CD14-positive monocyte (primary cell): ENCODE measurements at regions not wholly inside any gene's neighbourhood (a gene's known extent, or its start where the extent isn't known, plus 50 kb on each side); places are given as distances from the start of the nearest gene placed in this dataset.

Source experiments
- DNase-seq, 3 donors: peaks; one replicate each; pipeline ENCODE4 v3.0.0-alpha.2; 2011 to 2022
- H2AFZ ChIP-seq: 2 replicates; pipeline ENCODE4 v1.6.0; 2012; ENCODE audit warnings: mild to moderate bottlenecking, low read depth, low read length, inconsistent platforms; ENCODE audit not compliant: insufficient read depth, poor library complexity, severe bottlenecking
- H3K27ac ChIP-seq, 2 donors: 1 replicate in 1 of 2; 2 replicates in 1 of 2; pipeline ENCODE4 v1.5.1; 2012 to 2013; ENCODE audit warnings: low read length in 2 of 2, control low read depth in 1 of 2, inconsistent platforms in 1 of 2, low read depth in 1 of 2, mild to moderate bottlenecking in 1 of 2
- H3K27me3 ChIP-seq, 2 donors: one replicate each; pipeline versions ENCODE4 v1.6.0 to v1.6.1; 2011 to 2013; ENCODE audit warnings: low read length in 2 of 2; ENCODE audit not compliant: control insufficient read depth in 2 of 2, insufficient read depth in 2 of 2
- H3K36me3 ChIP-seq, 2 donors: replicated peaks in 1 of 2; 1 replicate in 1 of 2; 2 replicates in 1 of 2; pipeline versions ENCODE4 v1.5.1 to v1.6.1; 2012 to 2013; ENCODE audit warnings: low read length in 2 of 2, control low read depth in 1 of 2, inconsistent platforms in 1 of 2, mild to moderate bottlenecking in 1 of 2; ENCODE audit not compliant: insufficient read depth in 2 of 2, control insufficient read depth in 1 of 2
- H3K4me1 ChIP-seq, 2 donors: 1 replicate in 1 of 2; 2 replicates in 1 of 2; pipeline versions ENCODE4 v1.5.1 to v1.6.1; 2012 to 2013; ENCODE audit warnings: low read length in 2 of 2, control low read depth in 1 of 2, inconsistent platforms in 1 of 2, mild to moderate bottlenecking in 1 of 2, moderate library complexity in 1 of 2; ENCODE audit not compliant: insufficient read depth in 2 of 2, control insufficient read depth in 1 of 2
- H3K4me2 ChIP-seq: replicated peaks from 2 replicates; pipeline ENCODE3; 2012; ENCODE audit warnings: low read length, moderate library complexity, mild to moderate bottlenecking; ENCODE audit not compliant: poor library complexity, severe bottlenecking; ENCODE audit errors: extremely low read depth
- H3K4me3 ChIP-seq, 3 experiments: fragments of 200-600 bp in 1 of 3; sonication (generic) in 1 of 3; replicated peaks in 1 of 3; 1 replicate in 2 of 3; 2 replicates in 1 of 3; pipeline ENCODE4 v1.5.1; 2011 to 2013; ENCODE audit warnings: low read length in 3 of 3, mild to moderate bottlenecking in 3 of 3, control low read depth in 2 of 3, low read depth in 2 of 3, inconsistent platforms in 1 of 3, moderate library complexity in 1 of 3
- H3K79me2 ChIP-seq: 2 replicates; pipeline ENCODE4 v1.6.0; 2012; ENCODE audit warnings: mild to moderate bottlenecking, control low read depth, inconsistent platforms, low read length, moderate library complexity; ENCODE audit not compliant: insufficient read depth
- H3K9ac ChIP-seq: 2 replicates; pipeline ENCODE4 v1.6.0; 2017; ENCODE audit warnings: low read length, mild to moderate bottlenecking; ENCODE audit not compliant: insufficient read depth, poor library complexity, severe bottlenecking
- H3K9me3 ChIP-seq, 2 donors: replicated peaks in 1 of 2; 1 replicate in 1 of 2; 2 replicates in 1 of 2; pipeline versions ENCODE4 v1.5.1 to v1.6.1; 2012 to 2013; ENCODE audit warnings: low read length in 2 of 2, control low read depth in 1 of 2; ENCODE audit not compliant: control insufficient read depth in 1 of 2, insufficient read depth in 1 of 2
- H4K20me1 ChIP-seq: 2 replicates; pipeline ENCODE4 v1.6.0; 2012; ENCODE audit warnings: mild to moderate bottlenecking, low read length, control low read depth, moderate library complexity; ENCODE audit not compliant: insufficient read depth
- H3K27ac Mint-ChIP-seq, 7 donors: one replicate each; pipeline ENCODE4 v1.8.0; 2020; ENCODE audit warnings: mild to moderate bottlenecking in 7 of 7, mixed read lengths in 7 of 7, moderate library complexity in 6 of 7, inconsistent platforms in 2 of 7
- H3K27me3 Mint-ChIP-seq, 3 donors: one replicate each; pipeline ENCODE4 v1.8.0; 2021 to 2022; ENCODE audit warnings: low read depth in 3 of 3, mild to moderate bottlenecking in 3 of 3, mixed read lengths in 3 of 3, moderate library complexity in 3 of 3, inconsistent platforms in 1 of 3
- H3K36me3 Mint-ChIP-seq, 2 donors: one replicate each; pipeline ENCODE4 v1.8.0; 2020; ENCODE audit warnings: mixed read lengths in 2 of 2, inconsistent platforms in 1 of 2, mild to moderate bottlenecking in 1 of 2
- H3K4me1 Mint-ChIP-seq: one replicate; pipeline ENCODE4 v1.8.0; 2020; ENCODE audit warnings: mild to moderate bottlenecking, mixed read lengths
- H3K4me3 Mint-ChIP-seq, 2 donors: one replicate each; pipeline ENCODE4 v1.8.0; 2020; ENCODE audit warnings: mild to moderate bottlenecking in 2 of 2, mixed read lengths in 2 of 2, moderate library complexity in 1 of 2
- H3K9me3 Mint-ChIP-seq, 7 donors: one replicate each; pipeline ENCODE4 v1.8.0; 2020 to 2022; ENCODE audit warnings: mixed read lengths in 7 of 7, mild to moderate bottlenecking in 6 of 7, moderate library complexity in 6 of 7, inconsistent platforms in 2 of 7
- WGBS: methylation state at CpG from one replicate; pipeline ENCODE4 v1.1.5; 2013; ENCODE audit warnings: missing lambda C conversion rate; ENCODE audit not compliant: insufficient coverage; 5-methylcytosine and 5-hydroxymethylcytosine counted together
- intact Hi-C, 2 donors: fragments of 100-400 bp; cut with micrococcal nuclease; formaldehyde crosslinking; loops; one replicate each; pipeline versions ENCODE4 v1.15.0 to v1.15.1; 2023
- TF ChIP-seq, protein P1 (sequence below): fragments of 200-600 bp; IDR thresholded peaks from one replicate; pipeline ENCODE4 v1.8.0; 2022; ENCODE audit warnings: antibody characterized with exemption, mild to moderate bottlenecking

DNA sequence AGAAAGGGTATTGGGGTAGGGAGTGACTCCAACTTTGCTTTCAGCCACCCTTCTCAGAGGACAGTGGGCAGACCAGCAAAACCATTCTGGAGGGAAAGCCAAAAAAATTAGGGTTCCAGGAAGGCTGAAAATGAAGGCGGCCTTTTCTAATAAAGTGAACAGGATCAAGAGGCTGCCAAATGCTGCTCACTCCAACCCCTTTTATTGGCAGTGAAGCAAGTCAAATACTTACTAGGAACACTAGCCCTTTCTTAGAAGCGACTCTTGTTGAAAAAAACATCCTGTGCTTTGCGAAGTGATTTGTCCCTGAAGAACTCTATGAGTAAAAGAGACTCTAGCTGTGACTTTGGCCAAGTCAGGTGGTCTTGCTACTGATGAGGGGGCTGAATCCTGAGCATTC, 83.6 kb upstream of the CYP1B1 start:
- H3K79me2 ChIP-seq: no peaks in the 10 kb centered on the region
- Mint-ChIP-seq H3K36me3 (peaks cover 24 to 27% of the 10 kb centered on the region in 2 donors), H3K27ac (no peak overlapping the region), H3K9me3 (peaks cover 0 to 4% (median 0%) of the 10 kb centered on the region in 7 donors), H3K4me1 (peaks cover 25% of the 10 kb centered on the region), H3K4me3 (no peak overlapping the region), H3K27me3 (peaks cover 1 to 8% (median 2%) of the 10 kb centered on the region in 3 donors)
- peaks cover 11 to 13% of the 10 kb centered on the region in 2 donors for H3K4me1 ChIP-seq
- intact Hi-C loops: no loop called here
- no peaks in the 10 kb centered on the region for H3K9me3 ChIP-seq
- TF ChIP-seq, protein P1, sequence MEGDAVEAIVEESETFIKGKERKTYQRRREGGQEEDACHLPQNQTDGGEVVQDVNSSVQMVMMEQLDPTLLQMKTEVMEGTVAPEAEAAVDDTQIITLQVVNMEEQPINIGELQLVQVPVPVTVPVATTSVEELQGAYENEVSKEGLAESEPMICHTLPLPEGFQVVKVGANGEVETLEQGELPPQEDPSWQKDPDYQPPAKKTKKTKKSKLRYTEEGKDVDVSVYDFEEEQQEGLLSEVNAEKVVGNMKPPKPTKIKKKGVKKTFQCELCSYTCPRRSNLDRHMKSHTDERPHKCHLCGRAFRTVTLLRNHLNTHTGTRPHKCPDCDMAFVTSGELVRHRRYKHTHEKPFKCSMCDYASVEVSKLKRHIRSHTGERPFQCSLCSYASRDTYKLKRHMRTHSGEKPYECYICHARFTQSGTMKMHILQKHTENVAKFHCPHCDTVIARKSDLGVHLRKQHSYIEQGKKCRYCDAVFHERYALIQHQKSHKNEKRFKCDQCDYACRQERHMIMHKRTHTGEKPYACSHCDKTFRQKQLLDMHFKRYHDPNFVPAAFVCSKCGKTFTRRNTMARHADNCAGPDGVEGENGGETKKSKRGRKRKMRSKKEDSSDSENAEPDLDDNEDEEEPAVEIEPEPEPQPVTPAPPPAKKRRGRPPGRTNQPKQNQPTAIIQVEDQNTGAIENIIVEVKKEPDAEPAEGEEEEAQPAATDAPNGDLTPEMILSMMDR: no peak
- no peak overlapping the region for H3K4me3 ChIP-seq
- H3K36me3 ChIP-seq: no peaks in the 10 kb centered on the region
- H3K27ac ChIP-seq: no peak overlapping the region
- H3K27me3 ChIP-seq: no peaks in the 10 kb centered on the region
- no peak for DNase-seq
- no peak overlapping the region for H2AFZ ChIP-seq
- H3K4me2 ChIP-seq: no peak overlapping the region
- H4K20me1 ChIP-seq: no peaks in the 10 kb centered on the region
- no peak overlapping the region for H3K9ac ChIP-seq
- WGBS: 95% methylated on average over 3 of the region's 3 CpGs

DNA sequence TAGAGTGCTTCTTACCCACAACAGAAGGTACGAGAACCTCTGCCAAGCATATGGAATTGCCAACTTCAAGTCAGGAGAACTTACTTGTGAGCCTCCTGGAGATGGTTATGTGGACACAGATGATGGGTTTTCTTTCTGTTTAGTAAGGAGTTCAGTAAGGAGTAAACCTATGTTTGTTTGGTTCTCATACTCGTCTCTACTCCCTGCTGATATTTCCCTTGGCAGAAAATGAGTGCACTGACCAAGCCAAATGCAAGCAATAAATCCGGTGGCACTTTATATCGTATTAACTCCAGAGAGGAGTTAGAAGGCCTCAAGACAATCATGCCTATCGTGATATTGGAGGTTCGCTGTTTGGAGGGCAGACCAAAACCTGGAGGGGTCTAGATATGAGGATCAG, 83.2 kb upstream of the CYP1B1 start:
- Mint-ChIP-seq H3K9me3 (peaks cover 0 to 4% (median 0%) of the 10 kb centered on the region in 7 donors), H3K27me3 (peaks cover 1 to 7% (median 2%) of the 10 kb centered on the region in 3 donors), H3K4me1 (peaks cover 26% of the 10 kb centered on the region), H3K4me3 (no peak overlapping the region), H3K36me3 (peaks cover 24 to 29% of the 10 kb centered on the region in 2 donors), H3K27ac (no peak overlapping the region)
- Histone ChIP-seq H3K36me3 (no peaks in the 10 kb centered on the region), H3K4me2 (no peak overlapping the region), H3K4me3 (no peak overlapping the region), H3K4me1 (peaks cover 15 to 17% of the 10 kb centered on the region in 2 donors), H4K20me1 (no peaks in the 10 kb centered on the region), H3K27me3 (no peaks in the 10 kb centered on the region), H3K79me2 (no peaks in the 10 kb centered on the region), H3K9me3 (no peaks in the 10 kb centered on the region), H2AFZ (no peak overlapping the region), H3K27ac (no peak overlapping the region), H3K9ac (no peak overlapping the region)
- no peak for DNase-seq
- intact Hi-C loops: no loop called here
- WGBS: 100% methylated on average over 4 of the region's 6 CpGs
- TF ChIP-seq, protein P1: no peak
